Eye (tissue), 1 donor: ENCODE measurements at regions not wholly inside any gene's neighbourhood (a gene's known extent, or its start where the extent isn't known, plus 50 kb on each side); places are given as distances from the start of the nearest gene placed in this dataset.
"Not testable (repeated sequence)": the region's sequence is repeated elsewhere in the genome, so short reads cannot be mapped to it uniquely, and the experiment has no call there.

Experiments
- DNase-seq: peaks from one replicate; pipeline ENCODE4 v3.0.0-alpha.2; 2015

DNA sequence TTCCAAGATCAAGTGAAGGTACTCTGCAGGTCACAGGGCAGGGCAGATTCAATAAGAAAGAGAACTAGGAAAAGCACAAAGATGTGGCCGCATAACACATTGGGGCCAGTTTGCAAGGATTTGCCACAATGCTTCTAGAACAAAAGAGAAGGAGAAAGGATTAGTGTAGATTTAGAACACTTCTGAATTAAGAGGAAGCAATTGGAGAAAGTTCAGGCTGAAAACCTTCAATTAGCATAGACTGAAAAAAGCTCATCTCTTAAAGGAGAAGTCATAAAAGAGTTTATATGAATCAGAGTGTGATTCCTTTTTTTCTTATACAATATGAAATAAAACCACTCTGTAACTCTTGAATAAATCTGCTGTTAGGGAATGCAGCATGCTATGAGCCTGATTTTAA lies 215.6 kb upstream of the FAT1 start:
- no peak for DNase-seq

DNA sequence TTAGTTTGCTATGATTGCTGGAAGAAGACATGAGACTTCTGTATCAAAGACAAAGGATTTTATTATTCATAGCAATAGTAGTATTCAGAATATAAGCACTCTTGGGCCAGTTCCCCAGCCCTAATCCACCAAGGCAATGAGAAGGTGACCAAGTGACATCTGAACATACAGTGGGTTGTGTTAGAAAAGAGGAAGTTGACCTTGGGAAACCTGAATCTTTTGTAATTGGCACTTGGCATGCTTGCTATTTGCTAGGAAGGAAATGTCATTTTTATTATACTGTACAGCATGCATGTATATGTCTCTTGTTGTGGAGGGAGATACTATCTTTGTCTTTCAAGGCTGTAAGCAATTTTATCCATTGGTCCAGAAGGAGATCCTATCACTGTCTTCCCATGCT lies 216.1 kb upstream of the FAT1 start:
- no peak for DNase-seq

DNA sequence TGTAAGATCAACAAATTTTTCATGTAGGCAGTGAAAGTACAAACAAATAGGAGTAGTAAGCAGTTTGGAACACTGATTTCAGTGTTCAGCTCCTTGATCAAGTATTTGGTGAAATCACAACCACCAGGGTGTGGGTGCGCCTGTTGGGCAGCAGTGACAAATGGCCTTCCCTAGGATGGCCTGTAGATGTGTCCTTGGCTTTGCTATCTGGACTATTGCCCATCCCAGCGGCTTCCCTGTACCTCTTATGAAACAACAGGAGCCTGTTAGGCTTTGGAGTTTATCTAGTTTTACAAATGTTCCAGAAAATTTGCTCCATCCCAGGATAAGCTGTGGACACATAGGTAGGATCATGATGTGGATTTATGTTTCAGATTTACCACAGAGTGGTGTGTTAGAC lies 216.8 kb upstream of the FAT1 start:
- no peak for DNase-seq

DNA sequence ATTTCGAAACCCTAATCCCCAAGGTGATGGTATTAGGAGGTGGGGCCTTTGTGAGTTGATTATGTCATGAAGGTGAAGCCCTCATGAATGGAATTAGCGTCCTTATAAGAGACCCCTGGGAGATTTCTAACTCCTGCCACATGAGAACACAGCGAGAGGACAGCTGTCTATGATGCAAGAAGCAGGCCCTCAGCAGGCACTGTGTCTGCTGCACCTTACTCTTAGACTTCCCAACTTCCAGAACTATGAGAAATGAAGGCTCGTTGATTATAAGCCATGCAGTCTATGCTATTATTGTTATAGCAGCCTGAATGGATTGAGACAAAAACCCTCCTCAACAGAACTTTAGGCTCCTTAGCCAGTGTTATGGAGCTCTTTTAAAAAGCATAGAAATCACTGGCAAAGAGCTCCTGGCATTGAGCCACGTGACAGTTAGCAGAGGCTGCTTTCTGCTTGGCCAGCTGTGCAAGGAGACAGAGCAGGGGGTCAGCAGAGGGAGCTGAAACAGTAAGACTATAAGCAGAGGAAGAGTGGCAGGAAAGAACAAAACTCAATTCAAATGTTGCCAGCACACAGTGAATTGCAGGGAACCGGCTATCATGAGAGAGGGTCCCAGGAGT lies 219.2 kb upstream of the FAT1 start:
- DNase-seq: peak; percentile 80

DNA sequence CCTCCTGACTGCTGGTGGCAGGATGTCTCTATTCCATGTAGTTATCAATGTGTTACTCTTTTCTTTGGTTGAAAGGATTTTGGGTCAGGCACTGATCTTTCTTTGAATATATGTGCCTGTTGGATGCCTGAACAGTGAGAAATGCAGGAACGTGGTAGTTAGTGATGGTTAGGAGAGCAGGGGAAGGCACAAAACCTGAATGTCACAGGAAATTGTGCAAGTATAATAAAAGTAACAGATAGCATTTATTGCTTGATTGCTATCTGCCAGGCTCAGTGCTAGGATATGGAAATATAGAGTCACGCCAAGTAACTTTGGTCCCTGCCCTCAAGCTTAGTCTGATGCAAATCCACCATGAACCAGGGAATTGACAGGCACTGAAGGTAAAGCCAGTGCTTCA lies 219.8 kb upstream of the FAT1 start:
- DNase-seq: no peak

DNA sequence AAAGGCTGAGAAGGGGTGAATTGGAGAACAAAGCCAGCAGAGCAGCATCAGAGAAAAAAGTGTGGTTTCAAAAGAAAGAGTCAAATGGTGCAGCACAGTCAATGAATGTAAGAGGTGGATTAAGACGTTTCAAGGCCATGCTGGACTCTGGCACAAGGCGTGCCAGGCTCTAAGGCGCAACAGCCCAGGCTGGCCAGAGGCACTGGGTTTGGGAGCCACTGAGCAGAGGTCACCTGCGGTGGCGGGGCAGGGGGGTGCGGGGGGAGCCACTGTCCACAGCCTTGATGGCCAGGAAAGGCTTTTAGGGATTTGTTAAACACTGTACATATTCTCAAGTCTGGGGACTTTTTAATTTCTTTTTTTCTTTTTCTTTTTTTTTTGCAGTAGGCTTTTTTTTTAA lies 222.5 kb upstream of the FAT1 start:
- DNase-seq: no peak

DNA sequence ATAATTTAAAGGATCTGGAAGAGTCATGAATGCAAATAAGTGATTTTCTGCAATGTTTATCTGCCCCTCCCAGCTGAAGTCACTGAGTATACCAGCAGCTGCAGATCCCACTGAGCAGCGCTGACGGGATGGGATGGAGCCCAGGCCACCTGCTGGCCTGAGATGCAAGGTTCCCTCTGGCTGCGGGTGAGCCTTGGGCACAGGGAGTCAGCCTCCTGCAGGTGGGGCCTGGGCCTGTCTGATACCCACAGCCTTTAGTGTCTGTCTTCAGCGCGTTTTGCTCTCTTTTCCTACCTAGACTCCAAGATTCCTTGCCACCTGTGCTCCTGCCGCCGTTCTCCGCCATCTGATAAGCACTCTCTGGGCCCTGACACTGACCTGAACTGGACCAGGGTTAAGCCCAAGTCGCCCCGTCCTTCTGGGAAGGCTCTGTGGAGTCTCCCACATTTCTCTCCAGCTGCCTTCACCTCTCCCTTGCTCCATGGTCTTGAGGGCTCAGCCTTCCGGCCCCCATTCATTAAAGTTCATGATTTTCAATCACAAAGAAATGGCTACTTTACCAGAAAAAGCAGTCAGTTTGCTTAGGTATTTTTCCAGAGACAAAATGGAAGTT lies 223.1 kb upstream of the FAT1 start:
- peak; percentile 29 for DNase-seq

DNA sequence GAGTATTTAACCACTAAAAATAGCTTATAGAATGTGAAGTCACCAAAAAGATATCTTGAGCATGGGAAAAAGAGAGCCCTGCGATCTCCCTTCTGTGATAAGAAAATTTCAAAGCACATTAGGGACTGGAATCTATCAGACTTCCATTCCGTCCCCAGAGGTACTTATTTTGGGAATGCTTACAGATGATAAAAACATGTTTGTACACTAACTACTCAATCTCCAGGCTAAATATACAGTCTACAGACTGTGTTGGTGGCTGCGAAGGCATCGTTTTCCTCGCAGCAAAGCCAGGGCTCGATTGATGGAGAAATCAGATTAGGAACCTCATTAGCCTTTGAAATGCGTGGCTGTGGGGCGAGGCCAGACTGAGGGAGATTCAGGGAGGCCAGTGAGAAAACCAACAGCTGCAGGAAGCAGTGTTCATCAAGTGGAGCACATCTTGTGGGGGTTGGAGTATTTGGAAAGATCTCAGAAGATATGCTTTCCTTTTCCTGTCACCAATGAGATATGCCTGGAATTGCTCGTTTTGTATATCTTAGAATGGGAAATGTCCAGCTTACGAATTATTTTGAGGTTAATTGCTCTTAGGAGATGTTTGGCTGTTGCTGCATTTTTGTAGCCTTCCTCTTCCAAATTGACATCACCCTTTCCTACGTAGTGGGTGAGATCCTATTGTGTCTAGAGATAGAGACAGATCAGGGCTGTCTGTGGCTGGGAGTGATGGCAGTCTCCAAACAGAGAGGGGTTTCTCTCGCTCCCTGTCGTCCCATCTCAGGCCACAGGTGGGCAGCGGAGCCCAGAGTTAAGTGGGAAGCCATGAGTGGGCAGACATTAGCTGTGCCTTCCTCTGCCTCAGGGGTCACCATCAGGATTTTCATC lies 224.9 kb upstream of the FAT1 start:
- DNase-seq: peak; percentile 69

DNA sequence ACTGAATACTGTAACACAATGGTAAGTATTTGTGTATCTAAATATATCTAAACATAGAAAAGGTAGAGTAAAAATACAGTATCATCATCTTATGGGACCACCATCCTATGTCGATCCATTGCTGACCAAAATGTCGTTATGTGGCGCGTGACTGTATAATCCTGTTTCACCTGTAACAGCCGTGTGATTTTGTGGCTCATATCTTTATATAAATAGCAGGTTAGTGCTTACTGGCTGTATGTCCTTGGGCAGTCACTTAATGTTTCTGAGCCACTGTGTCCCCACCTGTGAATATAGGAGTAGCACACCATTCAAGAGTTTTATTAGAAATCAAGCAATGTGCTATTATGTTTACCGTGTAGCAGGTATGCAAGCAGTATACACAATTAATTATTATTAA lies 226.2 kb upstream of the FAT1 start:
- DNase-seq: no peak

DNA sequence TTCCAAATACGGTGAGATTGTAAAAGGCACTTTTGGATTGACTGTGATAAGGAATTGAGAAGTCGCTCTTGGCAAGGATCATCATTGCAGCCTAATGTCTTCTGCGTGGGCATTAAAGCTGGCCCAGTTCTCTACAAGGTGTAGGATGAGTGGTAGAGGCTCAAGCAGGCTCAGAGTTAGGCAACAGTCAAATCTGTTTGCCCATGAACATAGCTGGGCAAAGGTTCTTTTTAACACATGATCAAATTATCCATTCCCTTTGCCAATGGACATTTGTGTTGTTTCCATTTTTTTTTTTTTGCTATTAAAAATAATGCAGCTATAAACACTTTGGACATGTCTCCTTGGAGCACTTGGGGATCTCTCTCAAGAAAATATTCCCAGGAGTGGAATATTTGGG lies 229.1 kb upstream of the FAT1 start:
- DNase-seq: no peak

DNA sequence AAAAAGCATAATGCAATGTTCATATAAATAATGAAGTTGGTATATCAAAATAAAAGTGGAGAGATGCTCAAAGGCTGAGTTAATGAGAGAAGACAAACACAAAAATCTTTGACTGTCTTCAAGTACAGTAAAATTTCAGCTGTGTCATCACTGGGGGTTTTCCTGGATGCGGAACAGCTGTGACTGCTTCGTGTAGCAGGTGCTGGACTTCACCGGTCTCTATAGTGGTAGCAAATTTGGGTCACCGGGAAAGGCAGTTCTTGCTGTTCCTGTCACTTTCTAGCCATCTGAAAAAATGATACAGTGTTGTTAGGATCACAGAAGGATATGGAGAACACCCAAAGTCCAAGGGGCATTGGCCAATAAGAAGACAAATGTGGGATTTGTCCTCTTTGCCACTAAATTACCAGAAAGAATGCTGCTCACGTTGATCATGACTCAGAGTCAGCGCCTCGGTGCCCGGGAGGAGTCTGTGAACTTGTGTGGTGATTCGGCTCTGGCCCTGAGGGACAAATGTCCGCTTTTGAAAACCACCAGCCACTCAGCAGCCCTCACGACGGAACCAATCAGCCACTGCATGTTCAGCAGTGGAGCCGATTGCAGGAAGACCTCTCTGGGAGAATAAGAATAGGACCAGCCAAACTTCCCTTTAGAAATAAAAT lies 230.1 kb upstream of the FAT1 start:
- peak; percentile 23 for DNase-seq

DNA sequence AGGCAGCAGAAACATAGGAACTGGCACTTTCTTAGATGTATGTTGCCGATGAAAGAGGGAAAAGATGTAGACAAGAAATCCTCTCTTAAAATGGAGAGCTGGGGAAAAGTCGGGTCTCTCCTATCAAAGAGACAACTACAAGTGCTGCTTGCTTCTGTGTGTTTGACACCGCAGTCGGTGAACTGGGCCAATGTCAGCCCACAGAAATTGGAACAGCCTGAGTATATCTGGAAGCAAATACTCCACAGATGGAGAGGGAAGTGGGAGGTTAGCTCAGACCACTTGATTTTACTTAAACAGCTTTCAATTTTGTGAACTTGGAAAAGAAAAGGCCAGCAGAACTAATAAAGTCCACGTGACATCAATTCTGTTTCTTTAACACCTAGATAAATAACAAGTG lies 230.9 kb upstream of the FAT1 start:
- DNase-seq: no peak

DNA sequence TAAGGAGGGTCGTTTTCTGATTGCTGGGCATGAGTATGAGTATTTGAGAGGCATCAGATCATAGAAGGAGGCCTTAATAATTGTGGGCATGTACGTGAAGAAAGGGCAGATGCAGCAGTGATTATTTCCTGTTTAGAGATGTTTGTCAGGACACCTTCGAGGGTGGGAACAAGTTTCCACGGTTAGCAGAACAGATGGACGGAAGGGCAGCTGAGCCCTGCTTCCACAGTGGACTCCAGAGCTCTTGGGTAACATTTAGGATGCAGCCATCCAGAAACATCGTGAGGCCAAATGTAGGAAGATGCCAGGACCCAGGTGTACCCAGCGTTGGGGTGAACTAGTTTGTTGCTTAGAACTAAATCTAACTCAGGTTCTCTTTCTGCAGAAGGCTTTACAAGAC lies 231.3 kb upstream of the FAT1 start:
- DNase-seq: no peak

DNA sequence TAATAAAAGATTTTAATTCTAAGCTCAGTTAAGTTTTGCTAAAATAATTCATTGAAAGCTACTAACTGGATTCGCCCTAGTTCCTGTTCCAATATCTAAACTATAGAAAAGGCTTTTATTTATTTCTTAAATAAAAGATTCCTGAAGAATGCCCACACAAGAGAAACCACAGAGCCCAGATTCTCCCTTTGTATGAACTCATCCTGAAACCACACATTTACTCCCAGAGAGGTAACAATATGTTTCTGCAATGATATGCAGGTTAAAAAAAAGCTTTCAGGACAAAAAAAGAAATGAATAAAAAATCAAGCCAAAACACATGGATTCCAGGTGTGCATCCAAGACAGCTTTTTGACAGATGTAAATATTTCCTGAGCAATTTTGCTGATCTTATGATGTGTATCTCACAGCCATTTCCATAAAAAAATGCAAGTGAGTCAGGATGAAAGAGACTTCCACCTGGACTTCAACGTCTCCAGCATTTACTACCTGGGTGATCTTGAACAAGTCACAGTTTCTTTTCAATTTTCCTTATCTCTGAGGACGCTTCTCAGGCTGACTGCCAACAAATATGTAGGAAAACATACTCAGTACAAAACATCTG lies 234.4 kb upstream of the FAT1 start:
- DNase-seq: no peak

DNA sequence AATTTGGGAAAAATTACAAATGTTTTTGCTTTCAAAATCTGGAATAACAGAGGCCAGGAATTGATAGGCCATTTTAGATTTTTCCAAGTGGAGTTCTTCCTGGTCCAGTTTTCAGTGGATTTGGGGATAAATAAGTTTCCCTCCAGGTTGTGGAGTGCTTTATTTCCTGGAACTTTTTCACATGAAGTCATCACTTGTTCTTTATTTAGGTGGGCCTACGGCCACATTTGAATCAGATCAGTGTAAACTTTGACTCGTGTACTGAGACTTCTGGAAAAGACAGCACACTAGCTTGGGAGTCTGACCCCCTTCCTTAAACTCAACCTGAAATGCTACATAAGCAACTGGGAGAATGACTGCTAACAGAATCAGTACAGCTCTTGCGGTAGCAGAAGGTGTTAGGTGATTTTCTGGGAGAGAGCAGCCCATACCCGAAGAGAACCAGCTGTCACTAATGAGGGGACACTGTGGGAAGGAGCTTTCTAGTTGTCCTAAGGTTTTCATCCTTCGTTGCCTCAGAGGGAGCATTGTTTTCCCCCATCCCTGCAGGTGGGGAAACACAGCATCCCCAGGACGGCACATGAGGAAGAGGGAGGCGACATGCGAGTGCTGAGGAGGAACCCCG lies 235.2 kb upstream of the FAT1 start:
- no peak for DNase-seq

DNA sequence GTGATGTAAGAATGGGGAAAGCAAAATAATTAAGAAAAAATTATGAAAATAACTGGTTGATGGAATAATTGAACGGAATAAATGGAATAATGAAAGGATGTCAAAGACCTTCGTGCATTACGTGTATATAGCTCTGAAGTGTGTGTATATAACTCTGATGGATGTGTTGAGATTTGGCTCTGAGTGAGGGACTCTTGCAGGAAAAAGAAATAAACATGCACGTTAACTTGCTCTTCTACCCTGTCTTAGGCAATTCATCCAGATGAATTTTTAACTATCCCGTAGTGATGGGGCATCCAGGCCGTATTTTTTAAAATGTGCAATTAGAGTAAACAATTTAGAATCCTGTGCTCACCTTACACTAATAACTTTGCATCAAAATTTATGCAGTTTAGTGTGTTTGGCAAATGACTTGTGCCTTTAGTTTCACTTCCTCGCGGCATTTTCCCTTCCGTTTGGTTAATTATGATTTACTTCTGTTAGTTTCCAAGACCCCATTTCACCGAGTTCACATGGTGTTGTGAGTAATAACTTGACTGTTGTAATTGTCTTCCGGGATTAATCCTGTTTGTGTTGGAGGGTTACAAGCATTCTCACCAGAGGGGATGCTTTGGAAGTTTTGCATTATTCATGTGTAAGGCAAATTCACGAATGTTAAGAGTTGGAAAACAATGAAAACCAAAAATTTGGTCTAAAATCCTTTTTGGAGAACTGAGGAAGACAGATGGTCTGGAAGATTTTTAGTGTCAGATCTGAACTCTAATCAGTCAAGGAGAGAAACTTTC lies 256.5 kb upstream of the FAT1 start:
- DNase-seq: no peak

DNA sequence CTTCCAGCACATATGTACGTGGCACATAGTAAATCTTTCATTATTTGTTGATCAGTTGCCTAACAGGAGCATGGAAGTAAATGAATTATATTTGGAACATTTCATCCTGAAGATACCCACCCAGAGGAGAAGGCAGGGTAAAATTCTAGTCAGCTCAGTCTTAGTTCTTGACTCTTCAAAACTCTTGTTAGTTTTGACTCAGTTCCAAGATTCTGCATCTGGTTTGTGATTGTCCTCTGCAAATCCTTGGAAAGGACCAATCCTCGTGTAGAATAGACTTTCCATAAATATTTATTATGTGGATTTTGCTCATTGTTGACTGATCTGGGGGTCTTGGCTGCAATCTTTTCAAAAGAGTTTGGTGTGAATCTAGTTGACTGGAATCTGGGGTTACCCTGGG lies 257.5 kb upstream of the FAT1 start:
- DNase-seq: peak; percentile 39

DNA sequence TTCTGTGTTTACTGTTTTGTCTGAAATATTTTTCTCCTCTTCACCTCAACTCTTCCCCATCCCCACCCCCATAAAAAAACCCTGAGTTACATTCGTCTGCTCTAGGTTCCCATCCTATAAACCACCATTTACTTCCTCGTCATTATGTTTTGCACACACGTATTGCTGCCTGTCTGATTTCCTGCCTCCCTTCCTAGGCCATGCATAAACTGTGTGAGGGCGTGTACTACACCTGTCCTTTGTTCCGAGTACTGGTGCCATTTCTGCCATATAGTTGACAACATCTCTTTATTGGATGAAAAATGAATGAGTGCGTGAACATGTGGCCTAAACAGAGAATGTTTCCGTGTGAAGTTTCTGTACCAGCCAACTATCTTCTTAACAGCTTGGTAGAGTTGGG lies 258.5 kb upstream of the FAT1 start:
- DNase-seq: no peak

DNA sequence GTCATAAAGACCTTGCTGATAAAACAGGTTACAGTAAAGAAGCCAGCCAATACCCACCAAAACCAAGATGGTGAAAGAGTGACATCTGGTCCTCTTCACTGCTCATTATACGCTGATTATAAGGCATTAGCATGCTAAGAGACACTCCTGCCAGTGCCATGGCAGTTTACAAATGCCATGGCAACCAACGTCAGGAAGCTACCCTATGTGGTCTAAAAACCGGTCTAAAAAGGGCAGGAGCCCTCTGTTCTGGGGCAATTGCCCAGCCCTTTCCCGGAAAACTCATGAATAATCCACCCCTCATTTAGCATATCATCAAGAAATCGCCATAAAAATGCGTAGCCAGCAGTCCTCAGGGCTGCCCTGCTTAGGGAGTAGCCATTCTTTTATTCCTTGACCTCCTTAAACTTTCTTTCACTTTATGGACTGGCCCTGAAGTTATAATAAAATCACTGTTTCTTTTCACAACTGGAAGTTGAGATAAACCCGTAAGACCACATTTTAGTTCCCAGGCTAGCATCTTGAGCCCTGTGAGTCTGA lies 260.5 kb upstream of the FAT1 start:
- no peak for DNase-seq

DNA sequence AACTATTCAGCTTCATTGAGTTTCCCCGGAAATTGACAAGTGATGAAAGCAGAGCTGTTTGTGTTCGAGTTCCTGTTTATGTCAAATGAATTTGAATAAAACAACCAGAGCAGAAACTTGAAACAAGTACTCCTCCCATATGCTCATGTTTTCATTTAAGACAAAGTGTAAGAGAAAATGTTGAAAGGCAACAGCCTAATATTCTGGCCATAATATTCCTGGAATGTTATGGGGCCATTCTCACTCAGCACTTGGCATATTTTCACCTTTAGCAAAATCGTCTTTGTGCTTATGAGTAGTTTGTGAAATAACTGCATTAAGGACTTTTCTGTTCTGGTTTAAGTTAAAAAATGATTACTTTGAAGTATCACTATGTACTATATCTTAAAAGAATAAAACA lies 276.0 kb upstream of the FAT1 start:
- DNase-seq: no peak

DNA sequence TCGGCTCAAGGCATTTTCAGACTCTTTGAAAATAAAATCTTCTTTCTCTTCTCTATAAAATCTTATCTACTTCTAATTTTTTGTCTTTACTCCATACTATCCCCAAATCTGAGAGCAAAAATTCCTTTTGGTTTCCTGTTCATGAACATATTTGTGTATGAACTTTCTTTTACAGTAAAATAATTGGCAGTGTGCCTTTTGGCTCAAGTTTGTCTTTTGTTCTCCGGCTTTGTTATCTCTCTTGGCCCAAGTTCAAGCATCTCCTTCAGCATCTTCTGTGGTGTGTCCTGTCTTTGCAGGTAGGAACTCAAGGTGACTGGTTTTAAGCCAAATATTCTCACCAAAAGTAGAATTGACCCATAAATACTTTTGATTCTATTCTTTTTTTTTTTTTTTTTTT lies 276.6 kb upstream of the FAT1 start:
- no peak for DNase-seq

DNA sequence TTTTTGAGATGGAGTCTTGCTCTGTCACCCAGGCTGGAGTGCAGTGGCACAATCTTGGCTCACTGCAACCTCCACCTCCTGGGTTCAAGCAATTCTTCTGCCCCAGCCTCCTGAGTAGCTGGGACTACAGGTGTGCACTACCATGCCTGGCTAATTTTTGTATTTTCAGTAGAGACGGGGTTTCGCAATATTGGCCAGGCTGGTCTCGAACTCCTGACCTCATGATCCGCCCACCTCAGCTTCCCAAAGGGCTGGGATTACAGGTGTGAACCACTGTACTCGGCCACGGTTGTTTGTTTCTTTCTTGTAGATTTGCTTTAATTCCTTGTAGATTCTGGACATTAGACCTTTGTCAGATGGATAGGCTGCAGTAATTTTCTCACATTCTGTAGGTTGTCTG lies 278.5 kb upstream of the FAT1 start:
- DNase-seq: not testable (repeated sequence)
